Lower leg skin (tissue), 3 donors: ENCODE measurements at regions not wholly inside any gene's neighbourhood (a gene's known extent, or its start where the extent isn't known, plus 50 kb on each side); places are given as distances from the start of the nearest gene placed in this dataset.

ENCODE experiments used
- POLR2A ChIP-seq, 2 donors: fragments of 450-650 bp; IDR thresholded peaks; one replicate each; pipeline ENCODE4 v1.6.1; 2016 to 2017; ENCODE audit warnings: antibody characterized with exemption in 2 of 2, mild to moderate bottlenecking in 1 of 2, moderate library complexity in 1 of 2
- TF ChIP-seq, protein P1 (sequence below), 3 donors: fragments of 450-650 bp; IDR thresholded peaks; one replicate each; pipeline ENCODE4 v1.5.1; 2016; ENCODE audit warnings: antibody characterized with exemption in 3 of 3, mild to moderate bottlenecking in 3 of 3, moderate library complexity in 2 of 3

DNA sequence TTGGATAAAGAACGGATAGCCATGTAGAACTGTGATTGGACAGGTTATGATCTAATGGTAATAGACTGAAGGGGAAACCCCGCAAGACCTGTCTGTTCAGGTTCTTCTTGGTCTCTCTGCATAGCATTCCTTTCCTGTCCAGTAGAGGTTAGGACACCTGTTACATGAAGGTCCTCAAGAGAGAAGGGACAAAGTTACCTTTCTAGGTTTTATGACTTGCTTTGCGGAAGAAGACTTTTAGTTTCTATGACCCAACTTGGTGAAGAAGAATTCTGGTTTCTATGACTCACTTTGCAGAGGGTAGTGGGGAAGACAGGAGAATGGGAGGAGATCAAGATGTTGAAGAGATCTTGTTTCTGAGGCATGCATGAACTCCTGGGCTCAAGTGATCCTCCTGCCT is 97.9 kb upstream of the C3orf80 start:
- TF ChIP-seq, protein P1, sequence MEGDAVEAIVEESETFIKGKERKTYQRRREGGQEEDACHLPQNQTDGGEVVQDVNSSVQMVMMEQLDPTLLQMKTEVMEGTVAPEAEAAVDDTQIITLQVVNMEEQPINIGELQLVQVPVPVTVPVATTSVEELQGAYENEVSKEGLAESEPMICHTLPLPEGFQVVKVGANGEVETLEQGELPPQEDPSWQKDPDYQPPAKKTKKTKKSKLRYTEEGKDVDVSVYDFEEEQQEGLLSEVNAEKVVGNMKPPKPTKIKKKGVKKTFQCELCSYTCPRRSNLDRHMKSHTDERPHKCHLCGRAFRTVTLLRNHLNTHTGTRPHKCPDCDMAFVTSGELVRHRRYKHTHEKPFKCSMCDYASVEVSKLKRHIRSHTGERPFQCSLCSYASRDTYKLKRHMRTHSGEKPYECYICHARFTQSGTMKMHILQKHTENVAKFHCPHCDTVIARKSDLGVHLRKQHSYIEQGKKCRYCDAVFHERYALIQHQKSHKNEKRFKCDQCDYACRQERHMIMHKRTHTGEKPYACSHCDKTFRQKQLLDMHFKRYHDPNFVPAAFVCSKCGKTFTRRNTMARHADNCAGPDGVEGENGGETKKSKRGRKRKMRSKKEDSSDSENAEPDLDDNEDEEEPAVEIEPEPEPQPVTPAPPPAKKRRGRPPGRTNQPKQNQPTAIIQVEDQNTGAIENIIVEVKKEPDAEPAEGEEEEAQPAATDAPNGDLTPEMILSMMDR (IDR thresholded peaks at IDR 0.05), result no peak
- TF ChIP-seq POLR2A (IDR thresholded peaks at IDR 0.05), result no peak
